Neural cell (in vitro differentiated cells): ENCODE measurements at regions not wholly inside any gene's neighbourhood (a gene's known extent, or its start where the extent isn't known, plus 50 kb on each side); places are given as distances from the start of the nearest gene placed in this dataset.

Experiments used
- H2AFZ ChIP-seq: fragments of 200-600, 300-800 bp; sonication (generic), shearing (Covaris generic); 2 replicates; pipeline ENCODE4 v1.6.0; 2014; ENCODE audit warnings: low read depth, mild to moderate bottlenecking, antibody characterized with exemption, low read length, moderate library complexity
- H3F3A ChIP-seq: fragments of 200-600 bp; shearing (Covaris generic); 2 replicates; pipeline ENCODE4 v1.6.1; 2016; ENCODE audit warnings: mild to moderate bottlenecking, moderate library complexity, mixed read lengths, antibody characterized with exemption, low read length; ENCODE audit not compliant: insufficient read depth, poor library complexity, severe bottlenecking
- H3K27ac ChIP-seq: fragments of 200-600, 300-800 bp; sonication (generic), shearing (Covaris generic); 2 replicates; pipeline ENCODE4 v1.5.1; 2014; ENCODE audit warnings: mild to moderate bottlenecking, low read length, moderate library complexity
- H3K27me3 ChIP-seq: fragments of 300-800, 200-600 bp; sonication (generic), shearing (Covaris generic); 2 replicates; pipeline ENCODE4 v1.6.0; 2014; ENCODE audit warnings: mild to moderate bottlenecking, low read depth, low read length, moderate library complexity; ENCODE audit not compliant: insufficient read depth
- H3K36me3 ChIP-seq: fragments of 300-800, 200-600 bp; sonication (generic), shearing (Covaris generic); 2 replicates; pipeline ENCODE4 v1.5.1; 2014; ENCODE audit warnings: mild to moderate bottlenecking, antibody characterized with exemption, low read length, moderate library complexity; ENCODE audit not compliant: insufficient read depth
- H3K4me2 ChIP-seq: fragments of 300-800, 200-600 bp; sonication (generic), shearing (Covaris generic); 2 replicates; pipeline ENCODE4 v1.6.0; 2014; ENCODE audit warnings: mild to moderate bottlenecking, low read length
- H3K4me3 ChIP-seq: fragments of 300-800, 200-600 bp; sonication (generic), shearing (Covaris generic); 2 replicates; pipeline ENCODE4 v1.5.1; 2014; ENCODE audit warnings: mild to moderate bottlenecking, low read length, moderate library complexity
- H3K79me2 ChIP-seq: fragments of 200-600 bp; shearing (Covaris generic); replicated peaks from 2 replicates; pipeline ENCODE4 v1.6.0; 2014; ENCODE audit warnings: mild to moderate bottlenecking, low read length, moderate library complexity; ENCODE audit not compliant: insufficient read depth
- H3K9ac ChIP-seq: fragments of 300-800, 200-600 bp; sonication (generic), shearing (Covaris generic); 2 replicates; pipeline ENCODE4 v1.6.1; 2016; ENCODE audit warnings: mild to moderate bottlenecking, low read length, mixed read lengths
- H3K9me2 ChIP-seq: fragments of 200-600 bp; shearing (Covaris generic); 2 replicates; pipeline ENCODE4 v1.6.1; 2016; ENCODE audit warnings: mild to moderate bottlenecking, low read length, mixed read lengths; ENCODE audit not compliant: insufficient read depth
- H3K9me3 ChIP-seq: fragments of 200-600, 300-800 bp; sonication (generic), shearing (Covaris generic); 2 replicates; pipeline ENCODE4 v1.6.1; 2016; ENCODE audit warnings: mild to moderate bottlenecking, mixed run types, low read length, moderate library complexity, mixed read lengths
- H4K20me1 ChIP-seq: fragments of 200-600 bp; shearing (Covaris generic); 2 replicates; pipeline ENCODE4 v1.6.1; 2016; ENCODE audit warnings: mild to moderate bottlenecking, mixed run types; ENCODE audit not compliant: insufficient read depth
- EP300 ChIP-seq: fragments of 450-650 bp; conservative IDR thresholded peaks from 2 replicates; pipeline ENCODE4 v1.6.1; 2014; ENCODE audit warnings: antibody characterized with exemption, mild to moderate bottlenecking, moderate library complexity; ENCODE audit not compliant: poor library complexity, severe bottlenecking
- EZH2 ChIP-seq: fragments of 200-600, 300-800 bp; shearing (Covaris generic), sonication (generic); IDR thresholded peaks from 2 replicates; pipeline ENCODE4 v1.6.1; 2014; ENCODE audit warnings: antibody characterized with exemption, low read length, borderline replicate concordance, mild to moderate bottlenecking; ENCODE audit not compliant: insufficient read depth, poor library complexity, severe bottlenecking
- MXI1 ChIP-seq: fragments of 450-650 bp; conservative IDR thresholded peaks from 2 replicates; pipeline ENCODE4 v1.6.1; 2014; ENCODE audit warnings: antibody characterized with exemption, mild to moderate bottlenecking; ENCODE audit not compliant: poor library complexity, severe bottlenecking
- POLR2AphosphoS5 ChIP-seq: IDR thresholded peaks from 2 replicates; pipeline ENCODE4 v1.6.1; 2012
- RAD21 ChIP-seq: fragments of 450-650 bp; conservative IDR thresholded peaks from 2 replicates; pipeline ENCODE4 v1.6.1; 2014; ENCODE audit warnings: antibody characterized with exemption, mild to moderate bottlenecking, moderate library complexity
- SMC3 ChIP-seq: fragments of 450-650 bp; conservative IDR thresholded peaks from 2 replicates; pipeline ENCODE4 v1.6.1; 2014; ENCODE audit warnings: antibody characterized with exemption, mild to moderate bottlenecking, moderate library complexity; ENCODE audit not compliant: poor library complexity
- TAF1 ChIP-seq: IDR thresholded peaks from 2 replicates; pipeline ENCODE4 v1.6.1; 2012; ENCODE audit warnings: low read depth
- TF ChIP-seq, protein P1 (sequence below): fragments of 450-650 bp; IDR thresholded peaks from 2 replicates; pipeline ENCODE4 v1.5.1; 2014; ENCODE audit warnings: antibody characterized with exemption, mild to moderate bottlenecking, moderate library complexity; ENCODE audit not compliant: poor library complexity, severe bottlenecking
- TF ChIP-seq, protein P2 (sequence below): IDR thresholded peaks from 2 replicates; pipeline ENCODE4 v1.6.1; 2012; ENCODE audit warnings: borderline replicate concordance

DNA sequence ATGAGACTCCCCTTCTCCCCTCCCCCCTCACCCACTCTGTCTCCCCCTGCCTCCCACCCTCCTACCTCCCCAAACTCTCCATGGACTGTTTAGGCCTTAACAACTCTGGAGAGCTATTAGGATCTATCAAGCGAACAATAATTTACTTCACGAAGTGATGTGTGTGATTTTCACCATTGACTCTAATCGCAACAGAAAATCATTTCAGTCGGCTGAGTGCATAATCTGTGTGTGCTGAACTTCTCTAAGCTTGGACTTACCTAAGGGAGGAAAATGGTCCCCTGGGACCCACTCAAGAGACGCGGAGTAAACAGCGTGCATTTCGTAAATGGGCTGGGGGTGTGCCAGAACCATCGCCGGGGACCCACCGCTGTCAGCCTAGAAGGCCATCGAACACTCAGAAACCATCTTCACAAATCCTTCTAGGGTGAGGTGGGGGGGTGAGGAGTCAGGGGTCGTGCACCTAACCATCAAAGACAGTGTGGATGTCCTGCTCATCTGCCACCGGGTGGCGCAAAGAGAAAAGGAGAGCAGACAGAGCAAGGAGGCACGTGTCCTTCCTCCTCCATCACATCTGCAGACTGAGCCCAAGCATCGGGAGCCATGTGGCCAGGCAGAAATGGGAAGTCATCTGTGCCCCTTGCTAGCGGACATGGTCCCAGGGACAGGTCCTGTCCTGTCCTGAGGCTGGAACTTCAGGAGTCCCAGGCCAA is 62.1 kb upstream of the NUP50 start:
- no peaks in the 10 kb centered on the region for H3K27me3 ChIP-seq
- H2AFZ ChIP-seq: no peak overlapping the region

DNA sequence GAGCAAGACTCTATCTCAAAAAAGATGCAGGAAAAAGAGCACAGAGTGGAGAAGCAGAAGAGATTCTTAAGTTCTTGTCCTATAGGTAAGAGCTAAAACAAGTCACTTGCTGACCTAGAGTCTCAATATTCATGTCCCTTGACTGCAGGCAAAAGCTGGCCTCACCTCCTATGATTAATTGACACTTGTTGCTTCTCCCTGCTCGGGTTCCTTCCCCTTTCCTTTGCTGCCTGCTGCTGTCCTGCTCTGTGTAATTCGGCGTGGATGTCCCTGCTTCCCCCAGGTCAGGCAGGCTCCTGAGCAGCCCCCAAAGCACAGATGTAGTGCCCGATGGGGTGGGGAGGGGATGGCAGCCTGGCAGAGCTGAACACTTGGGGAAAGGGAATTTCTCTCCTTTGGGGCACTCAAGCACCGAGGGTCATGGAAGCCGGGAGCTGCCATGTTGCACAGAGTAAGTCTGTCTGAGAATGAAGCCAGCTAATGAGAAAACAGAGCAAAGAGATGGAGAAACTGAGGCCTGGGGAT is 60.8 kb upstream of the NUP50 start:
- Histone ChIP-seq H3K27ac (no peak overlapping the region), H3K9ac (no peak overlapping the region), H3K9me2 (no peaks in the 10 kb centered on the region), H3F3A (no peaks in the 10 kb centered on the region), H3K4me2 (no peak overlapping the region), H4K20me1 (no peaks in the 10 kb centered on the region), H2AFZ (no peak overlapping the region), H3K27me3 (no peaks in the 10 kb centered on the region), H3K9me3 (no peaks in the 10 kb centered on the region), H3K79me2 (no peaks in the 10 kb centered on the region), H3K4me3 (no peak overlapping the region), H3K36me3 (no peaks in the 10 kb centered on the region)
- TF ChIP-seq MXI1 (no peak), TAF1 (no peak), SMC3 (no peak), EZH2 (no peak), RAD21 (no peak), EP300 (no peak)
- TF ChIP-seq, protein P1, sequence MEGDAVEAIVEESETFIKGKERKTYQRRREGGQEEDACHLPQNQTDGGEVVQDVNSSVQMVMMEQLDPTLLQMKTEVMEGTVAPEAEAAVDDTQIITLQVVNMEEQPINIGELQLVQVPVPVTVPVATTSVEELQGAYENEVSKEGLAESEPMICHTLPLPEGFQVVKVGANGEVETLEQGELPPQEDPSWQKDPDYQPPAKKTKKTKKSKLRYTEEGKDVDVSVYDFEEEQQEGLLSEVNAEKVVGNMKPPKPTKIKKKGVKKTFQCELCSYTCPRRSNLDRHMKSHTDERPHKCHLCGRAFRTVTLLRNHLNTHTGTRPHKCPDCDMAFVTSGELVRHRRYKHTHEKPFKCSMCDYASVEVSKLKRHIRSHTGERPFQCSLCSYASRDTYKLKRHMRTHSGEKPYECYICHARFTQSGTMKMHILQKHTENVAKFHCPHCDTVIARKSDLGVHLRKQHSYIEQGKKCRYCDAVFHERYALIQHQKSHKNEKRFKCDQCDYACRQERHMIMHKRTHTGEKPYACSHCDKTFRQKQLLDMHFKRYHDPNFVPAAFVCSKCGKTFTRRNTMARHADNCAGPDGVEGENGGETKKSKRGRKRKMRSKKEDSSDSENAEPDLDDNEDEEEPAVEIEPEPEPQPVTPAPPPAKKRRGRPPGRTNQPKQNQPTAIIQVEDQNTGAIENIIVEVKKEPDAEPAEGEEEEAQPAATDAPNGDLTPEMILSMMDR: no peak
- TF ChIP-seq, protein P2, sequence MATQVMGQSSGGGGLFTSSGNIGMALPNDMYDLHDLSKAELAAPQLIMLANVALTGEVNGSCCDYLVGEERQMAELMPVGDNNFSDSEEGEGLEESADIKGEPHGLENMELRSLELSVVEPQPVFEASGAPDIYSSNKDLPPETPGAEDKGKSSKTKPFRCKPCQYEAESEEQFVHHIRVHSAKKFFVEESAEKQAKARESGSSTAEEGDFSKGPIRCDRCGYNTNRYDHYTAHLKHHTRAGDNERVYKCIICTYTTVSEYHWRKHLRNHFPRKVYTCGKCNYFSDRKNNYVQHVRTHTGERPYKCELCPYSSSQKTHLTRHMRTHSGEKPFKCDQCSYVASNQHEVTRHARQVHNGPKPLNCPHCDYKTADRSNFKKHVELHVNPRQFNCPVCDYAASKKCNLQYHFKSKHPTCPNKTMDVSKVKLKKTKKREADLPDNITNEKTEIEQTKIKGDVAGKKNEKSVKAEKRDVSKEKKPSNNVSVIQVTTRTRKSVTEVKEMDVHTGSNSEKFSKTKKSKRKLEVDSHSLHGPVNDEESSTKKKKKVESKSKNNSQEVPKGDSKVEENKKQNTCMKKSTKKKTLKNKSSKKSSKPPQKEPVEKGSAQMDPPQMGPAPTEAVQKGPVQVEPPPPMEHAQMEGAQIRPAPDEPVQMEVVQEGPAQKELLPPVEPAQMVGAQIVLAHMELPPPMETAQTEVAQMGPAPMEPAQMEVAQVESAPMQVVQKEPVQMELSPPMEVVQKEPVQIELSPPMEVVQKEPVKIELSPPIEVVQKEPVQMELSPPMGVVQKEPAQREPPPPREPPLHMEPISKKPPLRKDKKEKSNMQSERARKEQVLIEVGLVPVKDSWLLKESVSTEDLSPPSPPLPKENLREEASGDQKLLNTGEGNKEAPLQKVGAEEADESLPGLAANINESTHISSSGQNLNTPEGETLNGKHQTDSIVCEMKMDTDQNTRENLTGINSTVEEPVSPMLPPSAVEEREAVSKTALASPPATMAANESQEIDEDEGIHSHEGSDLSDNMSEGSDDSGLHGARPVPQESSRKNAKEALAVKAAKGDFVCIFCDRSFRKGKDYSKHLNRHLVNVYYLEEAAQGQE: no peak

More for the DNA sequence above, 62.1 kb upstream of the NUP50 start:
- Histone ChIP-seq H3K27ac (no peak overlapping the region), H3K4me2 (no peak overlapping the region), H3K9ac (no peak overlapping the region), H3K79me2 (no peaks in the 10 kb centered on the region), H3F3A (no peaks in the 10 kb centered on the region), H3K9me2 (no peaks in the 10 kb centered on the region), H3K36me3 (no peaks in the 10 kb centered on the region), H3K4me3 (peak overlapping the region; percentile 45), H3K9me3 (no peaks in the 10 kb centered on the region), H4K20me1 (no peaks in the 10 kb centered on the region)
- TF ChIP-seq POLR2AphosphoS5: peak; percentile 70
- peak; percentile 60 for TF ChIP-seq SMC3
- peak; percentile 55 for TF ChIP-seq RAD21
- TF ChIP-seq, protein P2: peak; percentile 23
- TF ChIP-seq EZH2: no peak
- TF ChIP-seq, protein P1: peak; percentile 60
- no peak for TF ChIP-seq EP300
- no peak for TF ChIP-seq MXI1
- TF ChIP-seq TAF1: no peak
